ENCODE measurements at regions not wholly inside any gene's neighbourhood (a gene's known extent, or its start where the extent isn't known, plus 50 kb on each side); places are given as distances from the start of the nearest gene placed in this dataset.
"Not testable (repeated sequence)": the region's sequence is repeated elsewhere in the genome, so short reads cannot be mapped to it uniquely, and the experiment has no call there.

DNA sequence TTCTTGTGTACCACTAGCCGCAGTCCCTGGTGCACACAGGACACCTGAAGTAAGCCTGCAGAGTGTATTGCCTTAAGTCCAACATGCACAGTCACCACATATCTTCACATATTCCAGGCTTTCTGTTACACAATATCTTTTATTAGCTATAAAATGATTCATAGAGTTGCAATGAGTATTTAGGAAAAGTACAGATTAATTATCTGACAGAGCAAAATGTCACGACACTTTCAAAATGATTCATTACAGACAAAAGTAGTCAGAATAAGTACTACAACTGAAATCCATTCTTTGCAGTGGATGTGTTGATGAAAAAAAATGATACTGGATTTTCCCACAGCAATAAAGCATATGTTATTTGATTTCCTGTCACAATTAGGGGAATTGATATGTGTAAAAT is 199.5 kb upstream of the ASCC3 start:
- TF ChIP-seq CTCF (conservative IDR thresholded peaks at IDR 0.05), result no peak
- TF ChIP-seq ZFX (IDR thresholded peaks at IDR 0.05), result no peak
- no peak overlapping the region for H3K27ac ChIP-seq

GRCh38 chr6:101083533-101084175 is 202.5 kb upstream of the ASCC3 start:
- no peak for TF ChIP-seq ZFX (IDR thresholded peaks at IDR 0.05)
- H3K27ac ChIP-seq, result no peak overlapping the region

DNA sequence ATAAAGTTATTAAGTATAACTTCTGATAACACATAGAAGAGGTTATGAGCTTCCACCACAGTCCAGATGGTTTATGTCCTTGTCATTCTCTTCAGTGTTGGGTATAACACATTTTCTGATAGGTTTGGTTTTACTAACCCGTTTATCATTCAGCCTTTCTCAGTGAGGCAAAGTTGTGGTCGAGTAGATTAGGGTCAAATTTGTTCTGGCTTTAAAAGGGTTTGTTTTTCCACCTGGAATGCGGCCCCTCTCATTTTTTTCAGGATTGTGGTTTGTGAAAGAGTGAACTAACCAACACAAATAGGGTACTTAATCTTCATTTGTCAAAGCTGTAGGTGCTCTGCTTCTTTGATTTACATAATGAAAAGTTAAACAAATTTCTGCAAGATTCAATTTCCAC is 204.2 kb upstream of the ASCC3 start:
- TF ChIP-seq CTCF (conservative IDR thresholded peaks at IDR 0.05) (no peak), ZFX (IDR thresholded peaks at IDR 0.05) (no peak)
- no peak overlapping the region for H3K27ac ChIP-seq

- no peak overlapping the region for H3K27ac ChIP-seq
- no peak for TF ChIP-seq CTCF (conservative IDR thresholded peaks at IDR 0.05)
- TF ChIP-seq ZFX (IDR thresholded peaks at IDR 0.05), result no peak
Measured at GRCh38 chr6:101086473-101086872, 205.3 kb upstream of the ASCC3 start.

- no peak for TF ChIP-seq CTCF (conservative IDR thresholded peaks at IDR 0.05)
- TF ChIP-seq ZFX (IDR thresholded peaks at IDR 0.05), result no peak
- no peak overlapping the region for H3K27ac ChIP-seq
Measured at GRCh38 chr6:101088594-101088993, 207.5 kb upstream of the ASCC3 start.

DNA sequence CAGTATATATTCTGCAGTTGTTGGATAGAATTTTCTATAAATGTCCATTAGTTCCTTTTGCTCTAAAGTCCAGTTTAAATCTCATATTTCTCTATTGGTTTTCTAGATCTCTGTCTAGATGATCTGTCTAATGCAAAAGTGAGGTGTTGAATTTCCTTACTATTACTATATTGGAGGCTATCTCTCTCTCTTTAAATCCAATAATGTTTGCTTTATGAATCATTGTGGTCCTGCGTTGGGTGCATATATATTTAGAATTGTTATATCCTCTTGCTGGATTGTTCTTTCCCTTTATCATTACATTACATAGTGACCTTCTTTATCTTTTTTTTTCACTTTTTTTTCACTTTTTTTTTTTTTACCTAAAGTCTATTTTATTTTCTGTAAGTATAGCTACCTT is 208.5 kb upstream of the ASCC3 start:
- no peak for TF ChIP-seq ZFX (IDR thresholded peaks at IDR 0.05)
- TF ChIP-seq CTCF (conservative IDR thresholded peaks at IDR 0.05), result no peak
- H3K27ac ChIP-seq, result no peak overlapping the region

GRCh38 chr6:101090281-101090680 is 209.2 kb upstream of the ASCC3 start:
- TF ChIP-seq ZFX (IDR thresholded peaks at IDR 0.05), result no peak
- no peak for TF ChIP-seq CTCF (conservative IDR thresholded peaks at IDR 0.05)
- H3K27ac ChIP-seq, result no peak overlapping the region

- not testable (repeated sequence) for H3K27ac ChIP-seq
Measured at GRCh38 chr6:101098605-101099004, 217.5 kb upstream of the ASCC3 start.

All from C4-2B (cell line).